Trophoblast cell (in vitro differentiated cells and primary cell): ENCODE measurements at regions not wholly inside any gene's neighbourhood (a gene's known extent, or its start where the extent isn't known, plus 50 kb on each side); places are given as distances from the start of the nearest gene placed in this dataset.

Experiments
- DNase-seq, 2 donors: peaks; one replicate each; pipeline ENCODE4 v3.0.0-alpha.2; 2016
- H2AFZ ChIP-seq: 2 replicates; pipeline ENCODE4 v1.6.1; 2013; ENCODE audit warnings: low read length, moderate library complexity, mild to moderate bottlenecking; ENCODE audit not compliant: insufficient read depth, poor library complexity
- H2AK5ac ChIP-seq: 2 replicates; pipeline ENCODE4 v1.6.1; 2013; ENCODE audit warnings: mild to moderate bottlenecking, low read length
- H2BK120ac ChIP-seq: 2 replicates; pipeline ENCODE4 v1.6.1; 2013; ENCODE audit warnings: low read length, mild to moderate bottlenecking, moderate library complexity; ENCODE audit not compliant: insufficient read depth, poor library complexity
- H2BK12ac ChIP-seq: 2 replicates; pipeline ENCODE4 v1.6.1; 2013; ENCODE audit warnings: mild to moderate bottlenecking, low read length, moderate library complexity
- H2BK5ac ChIP-seq: 2 replicates; pipeline ENCODE4 v1.6.1; 2013; ENCODE audit warnings: low read length, low read depth, moderate library complexity, mild to moderate bottlenecking; ENCODE audit not compliant: poor library complexity
- H3K14ac ChIP-seq: 2 replicates; pipeline ENCODE4 v1.6.1; 2013; ENCODE audit warnings: mild to moderate bottlenecking, low read length
- H3K18ac ChIP-seq: 2 replicates; pipeline ENCODE4 v1.6.1; 2013; ENCODE audit warnings: mild to moderate bottlenecking, low read length
- H3K23ac ChIP-seq: 2 replicates; pipeline ENCODE4 v1.6.1; 2013; ENCODE audit warnings: low read length
- H3K27ac ChIP-seq: 2 replicates; pipeline ENCODE4 v1.5.1; 2013; ENCODE audit warnings: low read depth, mild to moderate bottlenecking, inconsistent platforms, low read length, moderate library complexity
- H3K27me3 ChIP-seq: 2 replicates; pipeline ENCODE4 v1.6.1; 2013; ENCODE audit warnings: inconsistent platforms, mild to moderate bottlenecking, low read length, moderate library complexity; ENCODE audit not compliant: insufficient read depth
- H3K36me3 ChIP-seq, 2 experiments: 1 replicate in 1 of 2; 2 replicates in 1 of 2; pipeline ENCODE4 v1.6.1; 2013; ENCODE audit warnings: low read length in 2 of 2, mild to moderate bottlenecking in 2 of 2, moderate library complexity in 1 of 2; ENCODE audit not compliant: insufficient read depth in 2 of 2, control insufficient read depth in 1 of 2
- H3K4ac ChIP-seq: 2 replicates; pipeline ENCODE4 v1.6.1; 2013; ENCODE audit warnings: low read depth, mild to moderate bottlenecking, low read length, moderate library complexity
- H3K4me1 ChIP-seq, 2 experiments: 1 replicate in 1 of 2; 2 replicates in 1 of 2; pipeline ENCODE4 v1.6.1; 2013; ENCODE audit warnings: low read length in 2 of 2, mild to moderate bottlenecking in 2 of 2, moderate library complexity in 1 of 2; ENCODE audit not compliant: insufficient read depth in 2 of 2, control insufficient read depth in 1 of 2
- H3K4me2 ChIP-seq: 2 replicates; pipeline ENCODE4 v1.6.1; 2013; ENCODE audit warnings: inconsistent platforms, mild to moderate bottlenecking, low read length, moderate library complexity
- H3K4me3 ChIP-seq: 2 replicates; pipeline ENCODE4 v1.5.1; 2013; ENCODE audit warnings: mild to moderate bottlenecking, low read depth, low read length, inconsistent platforms
- H3K79me1 ChIP-seq: one replicate; pipeline ENCODE4 v1.6.1; 2013; ENCODE audit warnings: low read length
- H3K79me2 ChIP-seq: 2 replicates; pipeline ENCODE4 v1.6.1; 2013; ENCODE audit warnings: low read length, mild to moderate bottlenecking; ENCODE audit not compliant: control insufficient read depth, insufficient read depth, poor library complexity
- H3K9ac ChIP-seq: 2 replicates; pipeline ENCODE4 v1.6.1; 2013; ENCODE audit warnings: mild to moderate bottlenecking, low read length
- H3K9me3 ChIP-seq: 2 replicates; pipeline ENCODE4 v1.6.1; 2013; ENCODE audit warnings: low read depth, mild to moderate bottlenecking, control low read depth, inconsistent platforms, low read length; ENCODE audit not compliant: insufficient read depth
- H4K12ac ChIP-seq: 2 replicates; pipeline ENCODE4 v1.6.1; 2013; ENCODE audit warnings: low read depth, mild to moderate bottlenecking, low read length, moderate library complexity
- H4K8ac ChIP-seq: 2 replicates; pipeline ENCODE4 v1.6.1; 2013; ENCODE audit warnings: low read depth, mild to moderate bottlenecking, low read length, moderate library complexity
- H4K91ac ChIP-seq: one replicate; pipeline ENCODE4 v1.6.1; 2013; ENCODE audit warnings: low read depth, mild to moderate bottlenecking, low read length, moderate library complexity
- WGBS: extraction: QIAGEN DNeasy Blood & Tissue Kit; methylation state at CpG from one replicate; pipeline ENCODE4 v1.1.7; 2013; ENCODE audit warnings: missing lambda C conversion rate; ENCODE audit not compliant: insufficient read length, insufficient coverage; ENCODE audit errors: extremely low coverage; 5-methylcytosine and 5-hydroxymethylcytosine counted together

GRCh38 chr18:34627137-34627920 lies 82.8 kb upstream of the DTNA start:
- Histone ChIP-seq H3K4me2 (no peak overlapping the region), H2BK120ac (no peak overlapping the region), H3K14ac (no peak overlapping the region), H4K12ac (no peak overlapping the region), H3K18ac (no peak overlapping the region), H4K8ac (no peak overlapping the region), H3K27ac (no peak overlapping the region), H4K91ac (no peak overlapping the region), H3K79me2 (no peaks in the 10 kb centered on the region), H3K79me1 (no peaks in the 10 kb centered on the region), H3K23ac (no peak overlapping the region), H3K27me3 (no peaks in the 10 kb centered on the region), H3K4ac (no peak overlapping the region), H3K4me3 (no peak overlapping the region), H3K9me3 (no peaks in the 10 kb centered on the region), H2BK5ac (no peak overlapping the region), H2AK5ac (no peak overlapping the region), H2BK12ac (no peak overlapping the region), H3K9ac (no peak overlapping the region), H3K4me1 (no peaks in the 10 kb centered on the region), H2AFZ (no peak overlapping the region), H3K36me3 (no peaks in the 10 kb centered on the region)
- DNase-seq, result no peak
- no CpG with 5 or more reads among the region's 2 CpGs for WGBS

- Histone ChIP-seq H3K27me3 (no peaks in the 10 kb centered on the region), H3K4me2 (no peak overlapping the region), H2BK120ac (no peak overlapping the region), H3K79me2 (no peaks in the 10 kb centered on the region), H4K12ac (no peak overlapping the region), H3K27ac (no peak overlapping the region), H2AK5ac (no peak overlapping the region), H2AFZ (no peak overlapping the region), H2BK5ac (no peak overlapping the region), H3K9ac (no peak overlapping the region), H4K91ac (no peak overlapping the region), H2BK12ac (no peak overlapping the region), H3K79me1 (no peaks in the 10 kb centered on the region), H3K14ac (no peak overlapping the region), H3K4me3 (no peak overlapping the region), H3K9me3 (no peaks in the 10 kb centered on the region), H3K36me3 (no peaks in the 10 kb centered on the region), H3K18ac (no peak overlapping the region), H4K8ac (no peak overlapping the region), H3K4me1 (no peaks in the 10 kb centered on the region), H3K23ac (no peak overlapping the region), H3K4ac (no peak overlapping the region)
- no peak for DNase-seq
- no CpG with 5 or more reads among the region's 4 CpGs for WGBS
Observed at GRCh38 chr18:34631093-34631966, 78.8 kb upstream of the DTNA start.

- Histone ChIP-seq H2AK5ac (no peak overlapping the region), H3K9me3 (no peaks in the 10 kb centered on the region), H3K4me1 (no peaks in the 10 kb centered on the region), H2BK5ac (no peak overlapping the region), H4K12ac (no peak overlapping the region), H2BK120ac (no peak overlapping the region), H2BK12ac (no peak overlapping the region), H3K18ac (no peak overlapping the region), H3K79me1 (no peaks in the 10 kb centered on the region), H4K91ac (no peak overlapping the region), H3K79me2 (no peaks in the 10 kb centered on the region), H4K8ac (no peak overlapping the region), H3K27me3 (no peaks in the 10 kb centered on the region), H3K14ac (no peak overlapping the region), H2AFZ (no peak overlapping the region), H3K23ac (no peak overlapping the region), H3K9ac (no peak overlapping the region), H3K27ac (no peak overlapping the region), H3K4me3 (no peak overlapping the region), H3K36me3 (no peaks in the 10 kb centered on the region), H3K4ac (no peak overlapping the region), H3K4me2 (no peak overlapping the region)
- no peak for DNase-seq
- no CpG with 5 or more reads among the region's 3 CpGs for WGBS
Observed at GRCh38 chr18:34632321-34632720, 77.8 kb upstream of the DTNA start.

GRCh38 chr18:34633368-34633767 lies 76.7 kb upstream of the DTNA start:
- Histone ChIP-seq H4K12ac (no peak overlapping the region), H3K14ac (no peak overlapping the region), H3K36me3 (no peaks in the 10 kb centered on the region), H2AK5ac (no peak overlapping the region), H3K18ac (no peak overlapping the region), H2BK5ac (no peak overlapping the region), H3K4ac (no peak overlapping the region), H3K79me1 (no peaks in the 10 kb centered on the region), H2BK12ac (no peak overlapping the region), H3K27ac (no peak overlapping the region), H2AFZ (no peak overlapping the region), H2BK120ac (no peak overlapping the region), H3K23ac (no peak overlapping the region), H4K8ac (no peak overlapping the region), H4K91ac (no peak overlapping the region), H3K79me2 (no peaks in the 10 kb centered on the region), H3K4me3 (no peak overlapping the region), H3K4me1 (no peaks in the 10 kb centered on the region), H3K4me2 (no peak overlapping the region), H3K27me3 (no peaks in the 10 kb centered on the region), H3K9ac (no peak overlapping the region), H3K9me3 (no peaks in the 10 kb centered on the region)
- WGBS, result no CpG with 5 or more reads among the region's 1 CpG
- no peak for DNase-seq
